A549 (cell line): ENCODE measurements at regions not wholly inside any gene's neighbourhood (a gene's known extent, or its start where the extent isn't known, plus 50 kb on each side); places are given as distances from the start of the nearest gene placed in this dataset.

Source experiments
- BHLHE40 ChIP-seq: IDR thresholded peaks from 2 replicates; pipeline ENCODE4 v1.6.1; 2012; ENCODE audit warnings: low read depth, low read length, inconsistent platforms
- CTCF ChIP-seq: fragments of >200 bp; sonication (Bioruptor Twin); formaldehyde crosslinking; IDR thresholded peaks from 3 replicates; pipeline ENCODE4 v1.5.1; 2016
- E2F6 ChIP-seq: IDR thresholded peaks from 2 replicates; pipeline ENCODE4 v1.6.1; 2012; ENCODE audit warnings: low read depth, borderline replicate concordance
- EP300 ChIP-seq, 2 experiments: fragments of >200 bp; sonication (Bioruptor Twin); formaldehyde crosslinking; IDR thresholded peaks; 2 replicates in 1 of 2; 3 replicates in 1 of 2; pipeline ENCODE4 v1.6.1; 2016 to 2017
- KDM5A ChIP-seq: fragments of 200-600 bp; sonication (generic); IDR thresholded peaks from 2 replicates; pipeline ENCODE4 v1.6.1; 2016; ENCODE audit warnings: antibody characterized with exemption, mild to moderate bottlenecking
- MAZ ChIP-seq: fragments of 150-350 bp; IDR thresholded peaks from 2 replicates; pipeline ENCODE4 v1.6.1; 2014; ENCODE audit warnings: antibody characterized with exemption, low read depth, low read length, borderline replicate concordance
- NR3C1 ChIP-seq: fragments of >200 bp; sonication (Bioruptor Twin); formaldehyde crosslinking; IDR thresholded peaks from 3 replicates; pipeline ENCODE4 v1.6.1; 2017
- PHF8 ChIP-seq: fragments of 200-600 bp; sonication (generic); IDR thresholded peaks from 2 replicates; pipeline ENCODE4 v1.6.1; 2016; ENCODE audit warnings: low read depth, mild to moderate bottlenecking, antibody characterized with exemption, moderate library complexity, borderline replicate concordance
- POLR2A ChIP-seq: IDR thresholded peaks from 2 replicates; pipeline ENCODE4 v1.6.1; 2012; ENCODE audit warnings: mild to moderate bottlenecking, low read length
- RAD21 ChIP-seq, 2 experiments: fragments of >200 bp in 1 of 2; sonication (Bioruptor Twin) in 1 of 2; formaldehyde crosslinking in 1 of 2; IDR thresholded peaks in 1 of 2; conservative IDR thresholded peaks in 1 of 2; 2 replicates in 1 of 2; 3 replicates in 1 of 2; pipeline ENCODE4 v1.6.1; 2012 to 2018; ENCODE audit warnings: inconsistent platforms in 1 of 2
- REST ChIP-seq: fragments of 200-600 bp; sonication (generic); IDR thresholded peaks from 2 replicates; pipeline ENCODE4 v1.6.1; 2016; ENCODE audit warnings: antibody characterized with exemption, mild to moderate bottlenecking, moderate library complexity
- SMC3 ChIP-seq: fragments of >200 bp; sonication (Bioruptor Twin); formaldehyde crosslinking; IDR thresholded peaks from 3 replicates; pipeline ENCODE4 v1.6.1; 2018; ENCODE audit warnings: inconsistent platforms
- USF2 ChIP-seq: fragments of 450-650 bp; IDR thresholded peaks from 2 replicates; pipeline ENCODE4 v1.6.1; 2014; ENCODE audit warnings: antibody characterized with exemption

GRCh38 chr10:129056734-129057689 is 410.0 kb upstream of the MGMT start:
- no peak for TF ChIP-seq REST
- no peak for TF ChIP-seq KDM5A
- no peak for TF ChIP-seq CTCF
- TF ChIP-seq NR3C1 = no peak
- TF ChIP-seq EP300 (IDR thresholded peaks at IDR 0.05) = no peak
- no peak for TF ChIP-seq MAZ
- no peak for TF ChIP-seq POLR2A
- TF ChIP-seq SMC3 = no peak
- no peak for TF ChIP-seq USF2
- TF ChIP-seq E2F6 = no peak
- TF ChIP-seq BHLHE40 = no peak
- no peak for TF ChIP-seq RAD21 (conservative IDR thresholded peaks at IDR 0.05 in 1 of 2, IDR thresholded peaks at IDR 0.05 in 1 of 2)
- TF ChIP-seq PHF8 = no peak
